Endothelial cell (in vitro differentiated cells): ENCODE measurements at regions not wholly inside any gene's neighbourhood (a gene's known extent, or its start where the extent isn't known, plus 50 kb on each side); places are given as distances from the start of the nearest gene placed in this dataset.

ENCODE experiments used
- DNase-seq: peaks from one replicate; pipeline ENCODE4 v3.0.0; 2021; ENCODE audit warnings: low spot score
- H3K27ac Mint-ChIP-seq: one replicate; pipeline ENCODE4 v1.8.0; 2021; ENCODE audit warnings: mixed read lengths, inconsistent platforms; ENCODE audit not compliant: unreplicated experiment
- H3K27me3 Mint-ChIP-seq: one replicate; pipeline ENCODE4 v1.8.0; 2021; ENCODE audit warnings: mild to moderate bottlenecking, moderate library complexity, mixed read lengths, inconsistent platforms; ENCODE audit not compliant: unreplicated experiment
- H3K36me3 Mint-ChIP-seq: one replicate; pipeline ENCODE4 v1.8.0; 2021; ENCODE audit warnings: mild to moderate bottlenecking, low read depth, mixed read lengths, inconsistent platforms; ENCODE audit not compliant: unreplicated experiment
- H3K4me1 Mint-ChIP-seq: one replicate; pipeline ENCODE4 v1.8.0; 2021; ENCODE audit warnings: mild to moderate bottlenecking, mixed read lengths, inconsistent platforms; ENCODE audit not compliant: unreplicated experiment
- H3K4me3 Mint-ChIP-seq: one replicate; pipeline ENCODE4 v1.8.0; 2021; ENCODE audit warnings: mild to moderate bottlenecking, mixed read lengths, inconsistent platforms; ENCODE audit not compliant: unreplicated experiment
- H3K9me3 Mint-ChIP-seq: one replicate; pipeline ENCODE4 v1.8.0; 2021; ENCODE audit warnings: mixed read lengths, inconsistent platforms; ENCODE audit not compliant: unreplicated experiment
- CTCF ChIP-seq: fragments of 200-600 bp; sonication (generic); IDR thresholded peaks from one replicate; pipeline ENCODE4 v1.5.0; 2021; ENCODE audit warnings: antibody characterized with exemption; ENCODE audit not compliant: unreplicated experiment

DNA sequence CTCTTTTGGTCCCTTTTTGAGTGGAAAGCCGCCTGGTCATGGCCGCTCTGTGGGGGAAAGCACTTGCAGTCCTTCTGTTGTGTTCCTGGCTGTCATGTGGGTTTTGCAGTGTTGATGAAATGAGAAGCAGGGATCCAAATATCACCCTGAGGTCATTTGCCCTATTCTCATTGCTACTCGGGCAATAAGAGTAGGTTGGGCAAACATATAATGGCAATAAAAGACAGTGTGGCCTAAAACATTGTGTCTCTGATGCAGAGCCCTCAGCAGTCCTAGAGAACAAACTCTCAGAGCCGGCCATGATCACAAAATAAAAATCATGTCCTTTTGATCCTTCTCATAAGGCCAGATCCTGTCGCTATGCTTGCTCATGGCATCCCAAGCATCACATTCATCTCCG lies 361.1 kb upstream of the KLF4 start:
- Mint-ChIP-seq H3K36me3 (no peaks in the 10 kb centered on the region), H3K27me3 (no peaks in the 10 kb centered on the region), H3K4me1 (no peaks in the 10 kb centered on the region), H3K9me3 (no peaks in the 10 kb centered on the region), H3K27ac (no peak overlapping the region), H3K4me3 (no peak overlapping the region)
- TF ChIP-seq CTCF, result no peak
- no peak for DNase-seq

- H3K27ac Mint-ChIP-seq, result no peak overlapping the region
- no peak for TF ChIP-seq CTCF
- no peaks in the 10 kb centered on the region for H3K36me3 Mint-ChIP-seq
- no peaks in the 10 kb centered on the region for H3K4me1 Mint-ChIP-seq
- no peak overlapping the region for H3K4me3 Mint-ChIP-seq
- H3K9me3 Mint-ChIP-seq, result no peaks in the 10 kb centered on the region
- no peaks in the 10 kb centered on the region for H3K27me3 Mint-ChIP-seq
- DNase-seq, result no peak
These were observed 358.7 kb upstream of the KLF4 start for GRCh38 chr9:107847978-107848964.

DNA sequence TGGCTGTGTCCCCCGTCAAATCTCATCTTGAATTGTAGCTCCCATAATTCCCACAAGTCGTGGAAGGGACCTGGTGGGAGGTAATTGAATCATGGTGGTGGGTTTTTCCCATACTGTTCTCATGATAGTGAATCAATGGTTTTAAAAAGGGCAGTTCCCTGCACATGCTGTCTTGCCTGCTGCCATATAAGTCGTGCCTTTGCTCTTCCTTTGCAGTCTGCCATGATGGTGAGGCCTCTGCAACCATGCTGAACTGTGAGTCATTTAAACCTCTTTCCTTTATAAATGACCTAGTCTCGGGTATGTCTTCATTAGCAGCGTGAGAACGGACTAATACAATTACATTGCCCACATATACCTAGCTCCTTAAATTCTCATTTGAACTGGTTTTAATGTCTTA lies 353.0 kb upstream of the KLF4 start:
- Mint-ChIP-seq H3K9me3 (no peaks in the 10 kb centered on the region), H3K4me3 (no peak overlapping the region), H3K27me3 (peaks cover 1% of the 10 kb centered on the region)

DNA sequence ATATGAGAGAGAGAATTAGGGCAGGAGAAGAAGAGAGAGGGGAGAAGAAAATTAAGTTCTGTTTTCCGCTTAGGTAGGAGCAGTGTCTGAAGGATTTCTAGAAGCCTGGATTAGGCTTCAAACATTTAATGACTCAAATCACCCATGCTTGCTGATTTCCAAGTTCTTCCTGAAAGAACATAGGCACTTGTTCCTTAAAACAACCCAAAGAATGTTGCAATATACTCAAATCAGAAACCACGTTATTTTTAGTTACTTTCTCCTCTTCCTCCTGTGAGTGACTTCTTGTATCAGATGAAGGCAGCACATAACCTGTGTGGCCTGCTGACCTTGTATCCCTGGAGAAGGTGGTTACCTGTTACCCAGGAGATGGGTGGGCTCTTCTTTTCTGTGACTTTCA lies 351.5 kb upstream of the KLF4 start:
- no peak overlapping the region for H3K4me3 Mint-ChIP-seq
- H3K27me3 Mint-ChIP-seq, result peaks cover 1% of the 10 kb centered on the region
- H3K9me3 Mint-ChIP-seq, result no peaks in the 10 kb centered on the region
- no peak for DNase-seq
- no peak for TF ChIP-seq CTCF
- no peaks in the 10 kb centered on the region for H3K4me1 Mint-ChIP-seq
- H3K27ac Mint-ChIP-seq, result no peak overlapping the region
- H3K36me3 Mint-ChIP-seq, result no peaks in the 10 kb centered on the region

More for the DNA sequence above, 353.0 kb upstream of the KLF4 start:
- no peaks in the 10 kb centered on the region for H3K36me3 Mint-ChIP-seq
- no peak for TF ChIP-seq CTCF
- no peak for DNase-seq
- H3K27ac Mint-ChIP-seq, result no peak overlapping the region
- H3K4me1 Mint-ChIP-seq, result no peaks in the 10 kb centered on the region

DNA sequence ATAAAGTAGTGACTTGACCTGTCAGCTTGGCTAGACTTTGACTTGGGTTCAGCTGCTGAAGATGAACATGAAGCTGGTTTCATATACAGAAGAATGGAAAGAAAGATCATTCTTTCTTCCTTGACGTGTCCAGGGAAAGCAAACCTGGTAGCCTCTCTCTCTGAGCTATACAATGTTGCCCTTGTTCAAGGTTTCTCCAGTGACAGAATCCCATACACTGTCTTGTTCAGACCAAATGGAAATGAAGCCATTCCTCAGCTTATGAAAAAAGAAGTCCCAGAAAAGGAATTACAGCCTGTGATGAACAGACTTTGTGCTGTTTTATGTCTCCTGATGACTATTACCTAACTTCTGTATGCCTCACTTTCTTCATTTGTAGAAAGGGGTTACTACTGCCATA lies 349.8 kb upstream of the KLF4 start:
- Mint-ChIP-seq H3K9me3 (no peaks in the 10 kb centered on the region), H3K4me3 (no peak overlapping the region), H3K27ac (no peak overlapping the region), H3K36me3 (no peaks in the 10 kb centered on the region), H3K27me3 (peaks cover 1% of the 10 kb centered on the region), H3K4me1 (no peaks in the 10 kb centered on the region)
- TF ChIP-seq CTCF, result no peak
- DNase-seq, result no peak
